ENCODE measurements at regions not wholly inside any gene's neighbourhood (a gene's known extent, or its start where the extent isn't known, plus 50 kb on each side); places are given as distances from the start of the nearest gene placed in this dataset.

GRCh38 chr1:86296305-86297205 is 99.6 kb downstream of the ODF2L start:
- DNase-seq = no peak

DNA sequence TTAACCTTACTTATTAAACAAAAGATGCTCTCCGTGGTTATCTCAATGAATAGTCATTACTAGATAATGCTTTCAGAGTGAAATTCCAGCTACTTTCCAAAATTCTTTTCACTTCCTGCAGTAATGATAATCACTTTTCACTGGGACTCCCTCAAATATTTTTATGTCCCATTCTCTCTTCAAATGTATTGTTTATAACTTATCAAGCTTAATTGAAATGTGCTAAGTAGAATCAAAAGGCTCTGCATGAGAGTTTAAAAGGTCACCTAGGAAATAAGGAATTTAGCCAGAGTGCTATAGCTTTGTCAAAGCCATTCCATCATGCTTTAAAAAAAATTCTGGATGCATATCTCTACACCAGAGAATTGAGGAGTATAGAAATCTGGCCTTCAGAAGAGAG is 106.4 kb downstream of the ODF2L start:
- no peak for DNase-seq

GRCh38 chr1:86289161-86289560 is 107.0 kb downstream of the ODF2L start:
- DNase-seq = no peak

GRCh38 chr1:86288586-86289147 is 107.5 kb downstream of the ODF2L start:
- DNase-seq = peak; percentile 48

- no peak for DNase-seq
These were observed 110.3 kb downstream of the ODF2L start for GRCh38 chr1:86285796-86286195.

DNA sequence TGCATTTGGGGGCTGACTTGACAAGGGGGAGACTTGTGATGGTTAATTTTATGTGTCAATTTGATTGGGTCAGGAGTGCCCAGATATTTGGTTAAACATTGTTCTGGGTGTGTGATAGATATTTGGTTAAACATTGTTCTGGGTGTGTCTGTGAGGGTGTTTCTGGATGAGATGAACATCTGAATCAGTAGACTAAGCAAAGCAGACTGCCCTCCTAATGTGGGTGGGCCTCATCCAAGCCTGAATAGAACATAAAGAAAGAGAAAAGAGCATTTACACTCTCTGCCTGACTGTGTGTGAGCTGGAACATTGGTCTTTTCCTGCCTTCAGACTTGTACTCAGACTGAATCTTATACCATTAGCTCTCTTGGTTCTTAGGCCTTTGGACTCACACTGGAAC is 113.5 kb downstream of the ODF2L start:
- DNase-seq = no peak

DNA sequence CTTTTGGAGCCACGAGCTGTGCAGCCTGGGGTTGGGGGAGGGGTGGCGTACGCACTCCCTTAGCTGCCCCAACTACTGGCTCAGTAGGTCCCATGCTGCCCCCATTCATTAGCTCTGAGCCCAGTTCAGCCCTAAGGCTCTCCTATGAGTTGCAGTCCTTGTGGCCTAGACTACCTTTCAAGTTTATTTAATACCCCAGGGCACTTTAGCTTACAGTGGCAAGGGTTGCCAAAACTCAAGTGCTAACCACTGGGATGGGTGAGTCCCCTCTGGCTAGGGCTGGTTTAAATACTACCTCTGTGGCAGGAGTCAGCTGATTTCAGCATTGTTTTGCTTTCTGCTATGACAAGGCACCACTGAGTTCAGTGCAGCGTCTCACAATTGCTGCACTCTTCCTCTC is 118.2 kb downstream of the ODF2L start:
- DNase-seq = no peak

DNA sequence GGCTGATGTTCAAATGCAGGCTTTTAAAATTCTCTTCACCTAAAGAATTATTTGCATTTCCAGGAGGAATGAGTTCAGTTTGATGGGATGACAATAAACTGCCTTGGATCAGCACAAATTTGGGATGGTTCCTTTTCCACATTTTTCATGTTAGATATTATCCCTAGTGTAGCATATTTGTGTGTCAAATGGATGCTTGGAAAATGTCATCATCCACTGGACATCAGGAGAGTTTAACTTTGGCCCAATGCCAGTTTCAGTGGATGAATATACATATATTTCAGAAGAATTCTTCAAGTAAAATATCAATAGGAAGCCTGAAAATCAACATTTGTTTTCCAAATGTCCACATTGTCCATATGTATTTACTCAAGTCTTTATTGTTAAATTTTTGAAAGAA is 116.5 kb upstream of the COL24A1 start:
- no peak for DNase-seq

GRCh38 chr1:86272083-86272482 is 115.5 kb upstream of the COL24A1 start:
- no peak for DNase-seq

DNA sequence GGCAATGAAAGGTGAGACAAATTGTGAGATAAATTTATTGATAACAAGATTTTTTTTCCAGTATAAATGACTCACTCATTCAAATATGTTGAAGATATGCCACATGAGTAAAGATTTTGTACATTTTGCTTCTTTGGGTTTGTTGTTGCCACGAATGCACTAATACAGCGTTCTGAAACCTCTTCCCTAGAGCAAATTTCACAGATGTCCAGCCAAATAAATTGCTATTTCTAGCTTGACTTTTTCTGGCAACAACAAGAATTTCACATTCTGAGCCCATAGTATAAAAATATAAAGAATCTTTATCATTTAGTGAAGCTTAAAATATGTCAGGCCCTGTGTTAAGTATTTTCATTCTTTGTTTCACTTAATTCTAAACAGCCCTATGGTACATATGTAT is 114.5 kb upstream of the COL24A1 start:
- no peak for DNase-seq

GRCh38 chr1:86263101-86263500 is 106.5 kb upstream of the COL24A1 start:
- no peak for DNase-seq

DNA sequence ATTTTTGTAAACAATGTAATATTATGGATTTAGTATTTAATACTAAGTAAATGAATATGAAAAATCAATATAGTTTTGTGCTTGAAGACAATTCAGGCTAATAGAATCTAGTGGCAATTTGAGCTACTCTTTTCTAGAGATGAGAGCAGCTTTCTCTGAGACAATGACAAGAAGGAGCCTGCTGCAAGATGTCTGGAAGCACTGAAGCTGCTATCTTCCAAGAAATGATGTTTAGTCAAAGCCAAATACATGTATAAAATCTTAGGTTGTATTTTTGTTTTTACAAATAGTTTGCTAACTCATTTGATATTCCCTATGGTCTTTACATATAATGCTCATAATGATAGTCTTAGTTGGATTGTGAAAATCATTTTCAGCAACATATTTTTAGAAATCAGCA is 103.9 kb upstream of the COL24A1 start:
- no peak for DNase-seq

GRCh38 chr1:86259390-86259789 is 102.8 kb upstream of the COL24A1 start:
- no peak for DNase-seq

DNA sequence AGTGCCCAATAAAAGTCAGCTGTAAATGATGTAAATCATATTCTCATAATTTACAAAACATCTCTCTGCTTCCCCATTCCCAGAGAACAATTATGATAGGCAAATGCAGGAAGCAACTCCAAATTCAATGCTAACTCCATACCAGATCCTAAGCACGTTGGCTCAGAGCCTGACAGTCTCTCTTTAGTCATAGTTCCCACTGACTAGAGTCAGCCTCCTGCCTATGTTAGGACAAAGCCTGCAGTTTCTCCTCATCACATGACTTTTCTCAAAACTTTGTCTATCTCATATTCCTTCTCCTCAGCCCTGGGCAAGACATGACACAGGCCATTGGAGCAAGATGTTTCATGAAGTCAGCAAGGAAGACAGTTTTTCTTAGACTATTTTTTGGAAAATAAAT is 101.5 kb upstream of the COL24A1 start:
- no peak for DNase-seq

DNA sequence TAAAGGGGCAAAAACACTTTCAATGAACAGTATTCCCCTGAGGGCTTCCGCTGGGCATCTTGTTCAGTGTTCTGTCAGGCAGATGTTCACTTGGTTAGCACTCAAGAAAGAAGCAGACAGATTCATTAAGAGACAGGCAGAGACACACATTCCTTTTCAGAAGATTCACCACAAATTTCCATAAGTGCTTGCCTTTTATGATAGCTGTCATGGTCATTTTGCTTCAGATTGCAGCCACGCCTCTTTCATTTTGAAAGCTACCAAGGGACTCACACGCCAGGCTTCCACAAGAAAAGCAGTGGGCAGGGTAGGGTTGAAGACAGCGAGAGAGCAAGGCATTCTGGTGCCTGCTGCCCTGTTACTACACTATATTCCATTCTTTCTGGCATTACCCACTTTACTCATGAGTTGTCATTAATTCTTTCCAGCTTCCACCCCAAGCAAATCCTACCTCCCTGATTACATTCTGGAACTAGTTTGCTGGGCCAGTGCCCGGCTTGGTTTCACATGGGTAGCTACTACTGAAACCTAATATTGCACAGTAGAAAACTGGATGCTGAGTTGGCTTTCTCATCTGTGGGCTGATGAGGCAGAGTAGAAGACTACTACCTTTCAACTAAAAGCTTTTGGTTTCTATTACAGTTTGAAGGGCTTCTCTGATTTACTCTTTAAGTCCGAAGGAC is 91.2 kb upstream of the COL24A1 start:
- DNase-seq = peak; percentile 63

GRCh38 chr1:86245566-86246190 is 89.1 kb upstream of the COL24A1 start:
- DNase-seq = no peak

GRCh38 chr1:86239894-86240293 is 83.3 kb upstream of the COL24A1 start:
- DNase-seq = no peak

GRCh38 chr1:86239490-86239889 is 82.9 kb upstream of the COL24A1 start:
- DNase-seq = no peak

- no peak for DNase-seq
These were observed 81.7 kb upstream of the COL24A1 start for GRCh38 chr1:86238226-86238625.

DNA sequence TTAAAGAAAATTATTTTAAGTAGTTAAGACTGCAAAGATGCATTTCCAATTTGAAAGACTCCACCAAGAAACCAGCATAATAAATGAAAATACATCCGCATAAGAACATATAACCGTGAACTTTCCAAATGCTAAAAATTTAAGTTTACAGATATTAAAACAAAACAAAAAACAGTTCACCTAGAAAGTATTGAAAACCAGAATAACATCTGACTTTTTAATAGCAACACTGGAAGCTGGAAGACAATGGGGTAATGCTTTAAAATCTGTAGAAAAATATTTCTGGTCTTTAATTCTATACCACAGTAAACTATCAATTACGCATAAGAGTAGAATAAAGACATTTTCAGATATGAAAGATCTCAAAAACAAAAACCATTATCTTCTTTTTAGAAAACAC is 79.3 kb upstream of the COL24A1 start:
- no peak for DNase-seq

- DNase-seq = no peak
These were observed 76.8 kb upstream of the COL24A1 start for GRCh38 chr1:86233403-86233802.

GRCh38 chr1:86231076-86231475 is 74.5 kb upstream of the COL24A1 start:
- peak; percentile 39 for DNase-seq

- no peak for DNase-seq
These were observed 72.9 kb upstream of the COL24A1 start for GRCh38 chr1:86229405-86229975.

Data from left hindlimb (tissue), 1 donor.